HK-2 (cell line): ENCODE measurements at regions not wholly inside any gene's neighbourhood (a gene's known extent, or its start where the extent isn't known, plus 50 kb on each side); places are given as distances from the start of the nearest gene placed in this dataset.

Source experiments
- DNase-seq: peaks from one replicate; pipeline ENCODE4 v3.0.0-alpha.2; 2018; ENCODE audit not compliant: unreplicated experiment

GRCh38 chr2:66794551-66794950, 359.6 kb downstream of the MEIS1 start:
- no peak for DNase-seq

- no peak for DNase-seq
Measured at GRCh38 chr2:66802877-66803276, 368.0 kb downstream of the MEIS1 start.

GRCh38 chr2:66803726-66804125, 368.8 kb downstream of the MEIS1 start:
- DNase-seq: no peak

GRCh38 chr2:66805016-66805865, 370.3 kb downstream of the MEIS1 start:
- no peak for DNase-seq

GRCh38 chr2:66805968-66806367, 371.0 kb downstream of the MEIS1 start:
- no peak for DNase-seq

- DNase-seq: no peak
Measured at GRCh38 chr2:66813525-66813924, 378.6 kb downstream of the MEIS1 start.

GRCh38 chr2:66813976-66814375, 379.1 kb downstream of the MEIS1 start:
- DNase-seq: no peak

GRCh38 chr2:66814916-66815315, 380.0 kb downstream of the MEIS1 start:
- DNase-seq: no peak

GRCh38 chr2:66815886-66816285, 381.0 kb downstream of the MEIS1 start:
- no peak for DNase-seq

GRCh38 chr2:66821168-66821567, 386.2 kb downstream of the MEIS1 start:
- DNase-seq: no peak

GRCh38 chr2:66822186-66822585, 387.3 kb downstream of the MEIS1 start:
- DNase-seq: no peak

GRCh38 chr2:66824926-66825325, 390.0 kb downstream of the MEIS1 start:
- no peak for DNase-seq

- DNase-seq: no peak
Measured at GRCh38 chr2:66827851-66828250, 392.9 kb downstream of the MEIS1 start.

GRCh38 chr2:66828876-66829275, 394.0 kb downstream of the MEIS1 start:
- DNase-seq: no peak

GRCh38 chr2:66830881-66831280, 396.0 kb downstream of the MEIS1 start:
- DNase-seq: no peak

- no peak for DNase-seq
Measured at GRCh38 chr2:66832646-66833435, 397.9 kb downstream of the MEIS1 start.

- DNase-seq: no peak
Measured at GRCh38 chr2:66834859-66835258, 399.9 kb downstream of the MEIS1 start.

- DNase-seq: no peak
Measured at GRCh38 chr2:66836851-66837250, 401.9 kb downstream of the MEIS1 start.

GRCh38 chr2:66839551-66840320, 404.8 kb downstream of the MEIS1 start:
- DNase-seq: no peak

- DNase-seq: no peak
Measured at GRCh38 chr2:66840321-66841002, 405.5 kb downstream of the MEIS1 start.

GRCh38 chr2:66843847-66844246, 408.9 kb downstream of the MEIS1 start:
- no peak for DNase-seq

GRCh38 chr2:66845307-66845706, 410.4 kb downstream of the MEIS1 start:
- DNase-seq: no peak
